Parathyroid adenoma (tissue), 2 donors: ENCODE measurements at regions not wholly inside any gene's neighbourhood (a gene's known extent, or its start where the extent isn't known, plus 50 kb on each side); places are given as distances from the start of the nearest gene placed in this dataset.
"Not testable (repeated sequence)": the region's sequence is repeated elsewhere in the genome, so short reads cannot be mapped to it uniquely, and the experiment has no call there.

Experiments
- H2AFZ ChIP-seq: fragments of 300-600 bp; sonication (generic); one replicate; pipeline ENCODE4 v1.7.0; 2017; ENCODE audit warnings: antibody characterized with exemption, mild to moderate bottlenecking
- H3K27ac ChIP-seq: fragments of 300-600 bp; sonication (generic); one replicate; pipeline ENCODE4 v1.7.0; 2017
- H3K27me3 ChIP-seq: fragments of 300-600 bp; sonication (generic); one replicate; pipeline ENCODE4 v1.7.0; 2017; ENCODE audit warnings: low read length; ENCODE audit not compliant: control insufficient read depth, insufficient read depth
- H3K36me3 ChIP-seq: fragments of 300-600 bp; sonication (generic); one replicate; pipeline ENCODE4 v1.7.0; 2017; ENCODE audit warnings: low read length; ENCODE audit not compliant: control insufficient read depth, insufficient read depth
- H3K4me1 ChIP-seq: fragments of 300-600 bp; sonication (generic); one replicate; pipeline ENCODE4 v1.7.0; 2017; ENCODE audit warnings: control low read depth
- H3K4me2 ChIP-seq: fragments of 300-600 bp; sonication (generic); one replicate; pipeline ENCODE4 v1.7.0; 2017; ENCODE audit warnings: low read length
- H3K4me3 ChIP-seq: fragments of 300-600 bp; sonication (generic); one replicate; pipeline ENCODE4 v1.7.0; 2017; ENCODE audit warnings: low read depth, low read length
- H3K79me2 ChIP-seq: fragments of 300-600 bp; sonication (generic); one replicate; pipeline ENCODE4 v1.7.0; 2017; ENCODE audit warnings: control low read depth
- H3K9ac ChIP-seq: fragments of 300-600 bp; sonication (generic); one replicate; pipeline ENCODE4 v1.7.0; 2017; ENCODE audit warnings: mild to moderate bottlenecking
- H3K9me3 ChIP-seq: fragments of 300-600 bp; sonication (generic); one replicate; pipeline ENCODE4 v1.7.0; 2017; ENCODE audit warnings: low read length; ENCODE audit not compliant: control insufficient read depth
- CTCF ChIP-seq: fragments of 300-600 bp; sonication (generic); IDR thresholded peaks from one replicate; pipeline ENCODE4 v1.7.0; 2017; ENCODE audit warnings: antibody characterized with exemption, mild to moderate bottlenecking
- donor health status: primary hyperparathyroidism.

DNA sequence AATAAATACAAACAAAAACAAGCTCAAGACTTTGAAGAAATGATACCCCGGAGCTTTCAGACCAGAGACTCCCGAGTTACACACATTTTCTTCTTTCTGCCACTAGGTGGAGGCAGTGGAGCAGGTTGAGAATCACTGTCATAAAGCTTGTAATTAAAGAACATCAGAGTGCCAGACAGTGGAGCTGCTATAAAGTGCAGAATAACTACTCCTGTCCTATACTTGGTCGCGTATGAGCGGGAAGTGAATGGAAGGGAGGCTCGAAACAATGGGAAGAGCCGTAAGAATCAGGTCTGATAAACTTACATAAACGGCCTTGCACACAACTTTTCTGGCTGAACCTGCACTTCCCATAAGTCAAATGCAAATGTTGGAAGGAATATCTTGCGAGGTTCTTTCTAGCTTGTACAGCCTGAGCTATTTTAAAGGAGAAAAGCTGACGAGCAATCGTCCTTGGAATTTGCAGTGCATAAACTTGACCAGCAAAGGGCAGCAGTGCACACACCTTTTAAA lies 189.0 kb downstream of the RPIA start:
- peak; percentile 77 for TF ChIP-seq CTCF
- H3K9ac ChIP-seq, result no peak overlapping the region
- H3K4me1 ChIP-seq, result no peaks in the 10 kb centered on the region
- H3K4me3 ChIP-seq, result no peak overlapping the region
- H3K27ac ChIP-seq, result no peak overlapping the region
- H3K9me3 ChIP-seq, result no peaks in the 10 kb centered on the region
- no peaks in the 10 kb centered on the region for H3K36me3 ChIP-seq
- H2AFZ ChIP-seq, result peak overlapping the region; percentile 41
- no peaks in the 10 kb centered on the region for H3K79me2 ChIP-seq
- H3K27me3 ChIP-seq, result no peaks in the 10 kb centered on the region
- H3K4me2 ChIP-seq, result peak overlapping the region; percentile 37

DNA sequence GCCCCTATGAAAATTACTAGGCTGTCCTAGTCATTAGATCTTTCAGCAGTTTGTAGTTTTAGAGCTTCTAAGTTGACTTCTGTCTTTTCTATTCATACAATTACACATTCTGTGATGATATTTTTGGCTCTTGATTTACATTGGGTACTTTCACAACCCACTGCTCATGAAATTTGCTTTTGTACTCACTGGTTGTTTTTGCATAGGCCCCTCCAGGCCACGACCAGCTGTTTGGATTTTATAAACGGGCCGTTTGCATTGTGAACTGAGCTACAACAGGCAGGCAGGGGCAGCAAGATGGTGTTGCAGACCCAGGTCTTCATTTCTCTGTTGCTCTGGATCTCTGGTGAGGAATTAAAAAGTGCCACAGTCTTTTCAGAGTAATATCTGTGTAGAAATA lies 193.8 kb downstream of the RPIA start:
- H2AFZ ChIP-seq, result no peak overlapping the region
- H3K27ac ChIP-seq, result no peak overlapping the region
- no peaks in the 10 kb centered on the region for H3K36me3 ChIP-seq
- H3K27me3 ChIP-seq, result no peaks in the 10 kb centered on the region
- H3K4me2 ChIP-seq, result no peak overlapping the region
- H3K9me3 ChIP-seq, result no peaks in the 10 kb centered on the region
- no peak for TF ChIP-seq CTCF
- H3K9ac ChIP-seq, result no peak overlapping the region
- H3K4me1 ChIP-seq, result no peaks in the 10 kb centered on the region
- no peaks in the 10 kb centered on the region for H3K79me2 ChIP-seq
- H3K4me3 ChIP-seq, result no peak overlapping the region

GRCh38 chr2:88885679-88886416 lies 194.4 kb downstream of the RPIA start:
- TF ChIP-seq CTCF, result no peak
- no peaks in the 10 kb centered on the region for H3K9me3 ChIP-seq
- no peaks in the 10 kb centered on the region for H3K79me2 ChIP-seq
- no peak overlapping the region for H3K4me2 ChIP-seq
- H3K4me1 ChIP-seq, result no peaks in the 10 kb centered on the region
- no peak overlapping the region for H2AFZ ChIP-seq
- H3K27ac ChIP-seq, result no peak overlapping the region
- no peaks in the 10 kb centered on the region for H3K36me3 ChIP-seq
- no peaks in the 10 kb centered on the region for H3K27me3 ChIP-seq
- H3K9ac ChIP-seq, result no peak overlapping the region
- no peak overlapping the region for H3K4me3 ChIP-seq

DNA sequence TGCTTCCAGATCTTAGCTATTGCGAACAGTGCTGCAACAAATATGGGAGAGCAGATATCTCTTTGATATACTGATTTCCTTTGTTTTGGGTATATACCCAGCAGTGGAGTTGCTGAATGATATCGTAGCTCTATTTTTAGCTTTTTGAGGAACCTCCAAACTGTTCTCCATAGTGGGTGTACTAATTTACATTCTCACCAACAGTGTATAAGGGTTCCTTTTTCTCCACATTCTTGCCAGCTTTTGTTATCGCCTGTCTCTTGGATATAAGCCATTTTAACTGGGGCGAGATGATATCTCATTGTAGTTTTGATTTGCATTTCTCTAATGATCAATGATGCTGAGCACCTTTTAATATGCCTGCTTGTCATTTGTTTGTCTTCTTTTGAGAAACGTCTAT lies 196.0 kb downstream of the RPIA start:
- H3K9me3 ChIP-seq, H3K4me3 ChIP-seq, H3K9ac ChIP-seq, H3K4me2 ChIP-seq, H3K27ac ChIP-seq, H3K79me2 ChIP-seq, H3K36me3 ChIP-seq, H2AFZ ChIP-seq, H3K4me1 ChIP-seq, H3K27me3 ChIP-seq: not testable (repeated sequence)

DNA sequence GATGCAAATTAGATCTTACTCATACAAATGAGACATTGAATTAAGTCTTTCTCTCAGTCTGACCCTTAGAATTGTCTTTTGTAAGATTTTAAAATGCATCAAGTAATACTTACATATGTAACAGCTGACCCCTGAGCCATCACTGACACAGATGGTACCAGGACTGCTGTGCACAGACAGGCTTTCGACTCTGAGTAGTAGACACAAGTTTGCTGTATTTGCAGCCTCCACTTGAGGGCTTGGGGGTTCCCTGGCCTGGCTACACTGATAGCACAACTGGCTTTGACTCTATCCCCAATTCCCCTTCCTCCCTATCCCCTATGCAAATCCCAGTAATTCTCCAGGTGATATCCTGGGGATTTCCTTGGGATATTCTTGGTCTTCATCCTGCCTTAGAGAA lies 200.7 kb downstream of the RPIA start:
- Histone ChIP-seq H3K79me2 (no peaks in the 10 kb centered on the region), H3K27me3 (no peaks in the 10 kb centered on the region), H3K9me3 (no peaks in the 10 kb centered on the region), H3K4me2 (no peak overlapping the region), H3K9ac (no peak overlapping the region), H3K27ac (no peak overlapping the region), H3K4me1 (no peaks in the 10 kb centered on the region), H2AFZ (no peak overlapping the region), H3K4me3 (no peak overlapping the region), H3K36me3 (no peaks in the 10 kb centered on the region)
- no peak for TF ChIP-seq CTCF
